RPMI8226 (cell line): ENCODE measurements at regions not wholly inside any gene's neighbourhood (a gene's known extent, or its start where the extent isn't known, plus 50 kb on each side); places are given as distances from the start of the nearest gene placed in this dataset.
A peak's percentile ranks its signal among the peaks of the same experiment; 100 is the strongest.

Source experiments
- DNase-seq: peaks from one replicate; pipeline ENCODE4 v3.0.0-alpha.2; 2015

DNA sequence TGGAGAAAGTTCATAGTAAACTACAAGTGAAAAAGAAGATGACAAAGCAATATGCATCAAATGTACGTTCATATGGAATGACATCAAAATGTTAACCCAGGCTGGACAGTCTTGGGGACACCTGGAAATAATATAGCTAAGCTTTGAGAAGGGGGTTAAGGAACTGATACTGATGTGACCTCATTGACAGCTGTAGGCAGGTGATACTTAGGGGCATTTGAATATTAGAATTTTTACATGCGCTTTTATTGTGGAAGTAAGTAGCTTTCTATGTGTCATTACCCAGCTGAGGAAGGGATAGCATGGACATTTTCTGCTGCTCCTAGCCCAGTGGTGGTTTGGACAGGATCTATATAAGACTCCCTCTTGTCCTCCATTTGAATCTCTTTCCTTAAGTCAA is 299.7 kb downstream of the CWC27 start:
- no peak for DNase-seq

DNA sequence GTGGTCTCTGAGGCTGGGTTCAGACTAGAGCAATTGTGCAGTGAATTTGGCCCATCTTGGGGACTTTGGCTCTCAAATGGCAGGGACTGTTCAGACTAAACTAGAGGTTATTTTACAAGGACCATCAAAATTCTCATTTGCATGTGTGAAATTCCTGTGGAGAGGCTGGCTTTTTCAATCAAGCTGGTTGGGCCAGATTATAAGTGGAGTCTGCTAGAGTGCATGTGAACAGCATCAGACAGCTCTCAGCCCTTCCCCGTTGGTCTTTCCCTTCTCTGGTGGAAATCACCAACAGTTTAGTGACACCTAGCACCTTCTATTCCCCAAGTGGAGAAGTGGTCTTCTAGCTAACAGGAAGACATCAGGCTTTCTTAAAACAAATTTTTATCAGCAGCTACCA is 301.3 kb downstream of the CWC27 start:
- DNase-seq = no peak

DNA sequence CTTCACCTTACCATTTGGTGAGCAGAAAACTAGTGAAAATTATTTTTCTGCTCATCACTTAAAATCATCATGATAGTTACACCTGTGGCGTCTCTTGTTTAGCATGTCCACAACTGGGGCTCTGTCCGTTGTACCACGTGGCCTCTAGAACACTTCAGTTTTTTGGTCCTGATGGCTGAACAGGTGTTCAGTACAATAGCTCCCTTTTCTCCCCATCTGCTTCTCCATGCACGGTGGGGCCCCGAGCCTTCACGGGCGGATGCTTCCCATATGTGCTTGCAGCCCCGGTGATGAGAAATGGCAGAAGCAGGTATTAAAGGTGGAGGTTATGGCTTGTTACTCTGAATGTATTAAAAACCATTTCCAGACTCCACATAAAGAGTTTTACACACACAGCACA is 304.1 kb downstream of the CWC27 start:
- DNase-seq = no peak

DNA sequence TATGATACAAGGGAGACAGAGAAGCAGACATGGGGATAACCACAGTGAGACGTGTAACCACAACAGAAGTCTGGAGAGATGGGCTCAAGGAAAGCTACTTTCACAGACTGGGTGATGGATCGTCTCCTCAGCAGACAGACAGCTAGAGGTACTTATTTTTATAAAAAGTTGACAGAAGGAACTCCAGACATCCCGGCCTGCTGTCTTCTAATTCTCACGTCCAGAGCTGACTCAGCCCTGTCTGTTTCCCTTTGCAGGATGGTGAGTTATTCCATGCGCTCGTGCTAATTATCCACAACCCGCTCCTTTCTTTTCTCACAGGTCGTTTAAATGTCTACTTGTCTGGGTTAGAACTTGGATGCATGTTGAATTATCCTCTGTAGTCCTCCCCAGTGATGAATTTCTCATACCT is 304.5 kb downstream of the CWC27 start:
- no peak for DNase-seq

- no peak for DNase-seq
These were observed 307.0 kb downstream of the CWC27 start for GRCh38 chr5:65075623-65076250.

DNA sequence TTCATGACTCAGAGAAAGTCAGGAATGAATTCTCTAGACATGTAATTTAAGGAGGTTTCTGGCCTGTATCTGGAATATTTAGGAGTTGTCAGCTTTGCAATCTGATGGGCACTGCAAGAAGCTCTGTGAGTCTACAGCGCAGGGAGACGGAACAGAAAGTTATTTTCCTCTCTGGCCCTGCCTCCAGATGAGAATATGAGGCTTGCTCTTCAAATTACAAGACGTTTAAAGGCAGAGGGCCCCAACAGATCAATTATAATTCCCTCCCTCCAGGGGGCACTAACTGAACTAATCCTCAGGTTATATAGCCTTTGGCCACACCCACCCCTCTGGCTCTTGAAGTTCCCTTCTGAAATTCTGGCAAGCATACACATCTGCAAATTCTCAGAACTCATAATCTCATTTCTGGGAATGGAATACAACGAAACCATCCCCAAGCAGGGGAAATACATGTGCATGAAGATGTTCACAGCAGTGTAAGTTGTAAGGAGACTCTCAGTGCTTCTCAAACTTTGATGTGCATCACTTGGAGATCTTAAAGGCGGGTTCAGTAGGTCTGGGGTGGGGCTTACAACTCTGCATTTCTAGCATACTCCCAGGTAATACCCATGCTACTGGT is 307.6 kb downstream of the CWC27 start:
- DNase-seq = peak; percentile 76

DNA sequence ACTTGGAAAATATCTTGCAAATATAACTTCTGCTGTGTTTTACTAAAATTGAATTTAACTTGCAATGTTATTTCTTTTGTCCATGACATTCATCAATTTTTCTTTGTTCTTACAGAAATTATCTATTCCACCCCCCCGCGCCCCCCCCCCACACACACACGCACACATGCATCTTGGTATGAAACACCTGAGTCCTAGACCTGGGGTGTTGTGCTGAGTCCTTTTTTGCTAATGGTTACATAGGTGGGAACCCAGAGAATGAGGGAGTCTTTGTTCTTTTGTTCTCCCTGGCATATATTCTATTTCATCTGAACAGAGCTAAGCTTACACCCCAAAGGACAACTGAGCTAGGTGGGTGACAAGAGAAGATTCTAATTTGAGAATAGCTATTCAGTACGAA is 308.9 kb downstream of the CWC27 start:
- DNase-seq = no peak

DNA sequence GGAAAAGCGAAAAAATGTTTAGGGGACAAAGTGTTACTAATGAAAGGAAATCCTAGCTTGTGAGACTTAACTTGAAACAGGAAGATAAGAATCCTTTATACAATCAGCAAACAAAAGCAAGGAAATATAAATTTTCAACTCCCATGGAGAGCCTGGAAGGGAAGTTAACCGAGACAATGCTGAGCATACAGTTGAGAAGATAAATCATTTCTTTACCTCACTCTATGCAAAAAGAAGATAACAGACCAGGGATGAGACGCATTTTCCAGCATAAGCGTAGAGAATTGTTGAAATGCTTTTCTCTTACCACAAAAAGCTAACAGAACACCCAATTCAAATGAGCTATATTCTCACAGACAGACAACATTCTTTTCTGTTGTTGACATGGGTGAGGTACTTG is 309.6 kb downstream of the CWC27 start:
- no peak for DNase-seq

DNA sequence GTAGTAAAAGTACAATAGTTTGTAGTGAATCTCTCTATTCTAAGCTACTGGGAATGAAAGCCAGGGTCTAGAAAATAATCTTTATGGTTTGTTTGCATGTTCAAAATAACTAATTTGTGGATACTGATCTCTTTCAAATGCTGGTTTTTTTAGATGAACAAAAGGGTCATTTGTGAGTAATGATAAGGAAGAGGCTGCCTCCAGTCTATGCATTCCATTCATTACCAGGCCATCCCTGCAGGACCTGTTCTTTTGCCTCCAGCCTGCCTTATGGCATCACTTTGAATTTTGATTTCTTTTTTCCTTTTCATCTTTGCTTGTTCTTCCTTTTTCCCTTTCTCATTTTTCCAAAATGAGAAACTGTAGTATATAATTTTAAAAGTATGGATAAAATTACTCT is 312.3 kb downstream of the CWC27 start:
- no peak for DNase-seq

GRCh38 chr5:65084795-65085515 is 316.2 kb downstream of the CWC27 start:
- no peak for DNase-seq

GRCh38 chr5:65085516-65085850 is 316.8 kb downstream of the CWC27 start:
- no peak for DNase-seq

DNA sequence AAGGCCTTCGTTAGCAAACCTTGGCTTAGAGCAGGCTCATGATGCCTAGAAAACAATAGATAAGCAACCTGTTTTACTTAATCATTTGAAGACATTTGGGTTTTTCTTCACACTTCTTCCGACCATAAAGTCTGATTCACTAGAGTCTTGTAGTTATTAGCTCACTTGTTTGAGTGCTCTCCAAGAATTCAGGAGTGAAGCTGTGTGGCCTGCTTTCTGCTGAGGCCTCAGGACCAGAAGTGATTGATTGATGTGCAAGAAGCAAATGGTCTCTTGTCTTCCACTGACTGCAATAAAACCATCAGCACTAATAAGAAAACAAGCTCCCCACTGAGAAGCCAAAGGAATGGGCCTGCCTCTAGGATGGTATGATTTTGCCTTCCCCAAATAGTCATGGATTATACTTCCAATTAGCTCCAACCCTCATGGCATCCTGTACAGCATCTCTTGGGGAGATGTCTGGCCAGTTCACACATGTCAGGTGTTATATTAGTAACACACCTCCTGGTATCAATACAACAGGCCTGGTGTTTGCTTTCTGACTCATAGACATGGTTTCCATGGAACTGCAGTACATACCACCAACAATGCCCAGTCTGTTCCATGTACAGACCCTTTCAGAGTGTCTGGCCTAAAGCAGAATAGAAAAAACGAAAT is 317.6 kb downstream of the CWC27 start:
- no peak for DNase-seq

GRCh38 chr5:65087154-65087553 is 318.4 kb downstream of the CWC27 start:
- no peak for DNase-seq

DNA sequence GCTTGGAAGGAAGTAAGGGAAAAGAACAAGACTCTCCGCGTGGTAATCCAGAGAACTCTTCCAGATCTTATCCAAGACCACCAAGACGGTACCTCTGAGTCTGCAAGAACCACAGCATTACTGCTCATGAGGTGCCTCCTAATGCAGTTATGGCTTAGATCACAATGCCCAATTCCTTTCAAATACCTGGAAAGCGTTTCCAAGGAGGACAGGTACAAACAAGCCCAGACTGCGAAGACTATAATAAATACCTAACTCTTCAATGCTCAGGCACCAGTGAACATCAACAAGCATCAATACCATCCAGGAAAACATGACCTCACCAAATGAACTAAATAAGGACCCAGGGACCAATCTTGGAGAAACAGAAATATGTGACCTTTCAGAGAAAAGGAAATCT is 325.5 kb downstream of the CWC27 start:
- DNase-seq = no peak

GRCh38 chr5:65098393-65098792 is 329.7 kb downstream of the CWC27 start:
- no peak for DNase-seq
